ENCODE measurements at regions not wholly inside any gene's neighbourhood (a gene's known extent, or its start where the extent isn't known, plus 50 kb on each side); places are given as distances from the start of the nearest gene placed in this dataset.

DNA sequence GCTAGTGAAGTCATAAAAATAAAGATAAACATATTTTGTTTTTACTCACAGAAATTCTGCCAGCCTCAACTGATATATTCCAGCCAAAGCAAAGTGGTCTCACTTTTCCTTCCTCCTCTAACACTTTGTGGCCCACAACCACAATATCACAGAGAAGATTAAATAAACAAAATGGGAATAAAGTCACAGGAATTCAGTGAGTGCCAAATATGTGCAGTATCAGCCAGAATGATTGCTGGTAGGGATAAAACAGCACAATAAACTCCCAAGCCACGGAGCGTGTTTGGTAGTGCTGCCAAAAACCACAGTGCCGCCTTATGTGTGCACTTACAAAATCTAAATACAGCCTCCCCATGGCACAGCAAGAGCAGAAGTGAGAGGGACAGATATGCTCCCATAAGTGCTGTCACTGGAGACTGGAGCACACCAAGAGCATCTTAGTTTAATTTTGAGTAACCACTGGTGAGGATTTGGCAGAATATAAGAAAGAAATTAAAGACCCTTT lies 155.8 kb downstream of the POM121L12 start:
- ChIA-PET POLR2A (ENCODE audit: partially characterized antibody) (no interaction called here), CTCF (ENCODE audit: partially characterized antibody) (no interaction called here)
- Histone ChIP-seq H3K4ac (replicated peaks; ENCODE audit: insufficient read length, low read depth, low read length) (no peak overlapping the region), H2BK12ac (ENCODE audit: low read depth, low read length) (no peak overlapping the region), H3K4me1 (replicated peaks in 1 of 4; ENCODE audit: control insufficient read depth in 3 of 4, insufficient read depth in 4 of 4, low read length in 3 of 4) (no peaks in the 10 kb centered on the region), H4K20me1 (replicated peaks in 1 of 2; ENCODE audit: control insufficient read depth in 1 of 2, insufficient read depth in 2 of 2, low read length in 2 of 2) (no peaks in the 10 kb centered on the region), H3K14ac (ENCODE audit: insufficient read length) (no peak overlapping the region), H3K9ac (replicated peaks in 1 of 4; ENCODE audit: extremely low read depth in 1 of 4, low read depth in 3 of 4, low read length in 3 of 4) (no peak overlapping the region), H3K56ac (replicated peaks; ENCODE audit: insufficient read length, low read depth, low read length) (no peak overlapping the region), H3K79me1 (ENCODE audit: low read depth, low read length) (no peaks in the 10 kb centered on the region), H2BK15ac (ENCODE audit: low read length) (no peak overlapping the region), H3K9me3 (ENCODE audit: insufficient read depth in 2 of 2, low read depth in 1 of 2, low read length in 1 of 2) (peaks cover 0 to 4% of the 10 kb centered on the region in 2 experiments; a peak in 1 of 4 replicates), H3K4me2 (ENCODE audit: insufficient read depth in 1 of 2, low read depth in 2 of 2, low read length in 2 of 2) (no peak overlapping the region), H2BK120ac (replicated peaks; ENCODE audit: low read depth, low read length) (no peak overlapping the region), H3K23ac (ENCODE audit: insufficient read length) (no peak overlapping the region), H3K23me2 (ENCODE audit: low read depth, low read length) (no peaks in the 10 kb centered on the region), H2AFZ (ENCODE audit: low read length) (no peak overlapping the region), H3K27ac (ENCODE audit: low read depth, low read length) (no peak overlapping the region), H2BK5ac (ENCODE audit: low read depth, low read length) (no peak overlapping the region), H3K79me2 (ENCODE audit: control insufficient read depth in 1 of 2, insufficient read depth in 2 of 2, low read length in 2 of 2) (no peaks in the 10 kb centered on the region), H2BK20ac (ENCODE audit: low read length) (no peak overlapping the region), H2AK5ac (ENCODE audit: low read depth, low read length) (no peak overlapping the region), H3K18ac (ENCODE audit: extremely low read depth, low read length) (no peak overlapping the region), H3K4me3 (ENCODE audit: extremely low read depth in 1 of 4, insufficient read depth in 2 of 4, low read depth in 3 of 4, low read length in 4 of 4) (no peak overlapping the region), H3K36me3 (ENCODE audit: control insufficient read depth in 2 of 4, insufficient read depth in 4 of 4, low read length in 3 of 4) (no peaks in the 10 kb centered on the region), H4K8ac (ENCODE audit: extremely low read depth, insufficient read depth, low read length) (no peak overlapping the region), H3K27me3 (replicated peaks in 1 of 4; ENCODE audit: control insufficient read depth in 3 of 4, extremely low read depth in 1 of 4, insufficient read depth in 3 of 4, low read length in 3 of 4) (no peaks in the 10 kb centered on the region), H4K5ac (ENCODE audit: insufficient read length, low read depth, low read length) (no peak overlapping the region), H4K91ac (replicated peaks; ENCODE audit: insufficient read length, low read length) (no peak overlapping the region)
- DNase-seq (ENCODE audit: low read depth in 1 of 2, low spot score in 2 of 2) (no peak), FAIRE-seq (no peak)
- 100% methylated on average over 3 of the region's 3 CpGs; no CpG with 5 or more reads in 1 of the 2 experiments for WGBS, 2 experiments (ENCODE audit: extremely low coverage in 1 of 2, insufficient coverage in 1 of 2, insufficient read length in 1 of 2, insufficient replicate concordance in 2 of 2, low coverage in 1 of 2, low lambda C conversion rate in 2 of 2, missing lambda C conversion rate in 1 of 2)
- no peak for TF ChIP-seq RFX5 (IDR thresholded peaks at IDR 0.05; ENCODE audit: borderline replicate concordance, low read depth, low read length)
- no peak for TF ChIP-seq RNF2 (IDR thresholded peaks at IDR 0.05; ENCODE audit: borderline replicate concordance, low read depth, low read length, missing control alignments, poor library complexity, severe bottlenecking)
- TF ChIP-seq, protein P1, sequence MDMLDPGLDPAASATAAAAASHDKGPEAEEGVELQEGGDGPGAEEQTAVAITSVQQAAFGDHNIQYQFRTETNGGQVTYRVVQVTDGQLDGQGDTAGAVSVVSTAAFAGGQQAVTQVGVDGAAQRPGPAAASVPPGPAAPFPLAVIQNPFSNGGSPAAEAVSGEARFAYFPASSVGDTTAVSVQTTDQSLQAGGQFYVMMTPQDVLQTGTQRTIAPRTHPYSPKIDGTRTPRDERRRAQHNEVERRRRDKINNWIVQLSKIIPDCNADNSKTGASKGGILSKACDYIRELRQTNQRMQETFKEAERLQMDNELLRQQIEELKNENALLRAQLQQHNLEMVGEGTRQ (IDR thresholded peaks at IDR 0.05; ENCODE audit: low read length): no peak

Data from H1 (cell line).